ENCODE measurements at regions not wholly inside any gene's neighbourhood (a gene's known extent, or its start where the extent isn't known, plus 50 kb on each side); places are given as distances from the start of the nearest gene placed in this dataset.

GRCh38 chr1:11426617-11427016 lies 52.3 kb upstream of the DISP3 start:
- WGBS, result 81% methylated on average over 4 of the region's 4 CpGs
- Histone ChIP-seq H3K9me3 (ENCODE audit: control insufficient read depth in 4 of 4, low read length in 3 of 4) (no peaks in the 10 kb centered on the region), H3K9ac (ENCODE audit: low read depth in 1 of 2, low read length in 2 of 2) (no peak overlapping the region)

DNA sequence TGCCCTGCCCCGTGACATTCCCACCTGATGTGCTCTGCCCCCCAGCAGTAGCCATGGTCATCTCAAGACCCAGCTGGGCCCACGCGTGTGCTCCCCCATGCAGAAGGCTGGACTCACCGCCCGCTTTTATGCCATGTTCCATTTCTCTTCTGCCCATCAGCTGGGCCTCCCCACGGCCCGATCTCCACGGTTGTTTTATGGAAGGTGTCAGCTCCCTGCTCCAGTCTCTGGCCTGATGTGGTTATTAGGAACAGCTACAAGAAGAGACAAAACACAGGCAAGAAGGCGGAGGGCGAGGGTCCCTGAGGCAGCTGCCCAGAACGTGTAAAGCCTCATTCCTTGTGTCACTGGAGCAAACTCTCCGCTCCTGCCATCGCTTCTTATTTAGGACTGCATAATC lies 50.2 kb upstream of the DISP3 start:
- Histone ChIP-seq H3K36me3 (ENCODE audit: control insufficient read depth in 4 of 4, insufficient read depth in 3 of 4, low read depth in 1 of 4, low read length in 3 of 4) (no peaks in the 10 kb centered on the region), H3K4me1 (ENCODE audit: control insufficient read depth in 4 of 4, insufficient read depth in 4 of 4, low read length in 3 of 4) (no peaks in the 10 kb centered on the region), H3K9me3 (ENCODE audit: control insufficient read depth in 4 of 4, low read length in 3 of 4) (no peaks in the 10 kb centered on the region), H3K27ac (ENCODE audit: low read depth in 1 of 2, low read length in 2 of 2) (no peak overlapping the region), H3K4me3 (ENCODE audit: low read depth in 1 of 3, low read length in 3 of 3) (no peak overlapping the region), H3K9ac (ENCODE audit: low read depth in 1 of 2, low read length in 2 of 2) (no peak overlapping the region), H3K27me3 (ENCODE audit: control insufficient read depth in 4 of 4, insufficient read depth in 4 of 4, low read length in 3 of 4) (peaks cover 0 to 3% (median 0%) of the 10 kb centered on the region in 4 donors)
- WGBS, result 85% methylated on average over 13 of the region's 13 CpGs
- no peak for DNase-seq (ENCODE audit: low spot score)
- TF ChIP-seq MAX (IDR thresholded peaks at IDR 0.05) (no peak), REST (IDR thresholded peaks at IDR 0.05) (no peak), FOXA2 (IDR thresholded peaks at IDR 0.05) (no peak), GABPA (IDR thresholded peaks at IDR 0.05 in 1 of 2, conservative IDR thresholded peaks at IDR 0.05 in 1 of 2) (no peak), YY1 (IDR thresholded peaks at IDR 0.05) (no peak), RAD21 (IDR thresholded peaks at IDR 0.05) (no peak), HNF4G (IDR thresholded peaks at IDR 0.05) (no peak), CTCF (IDR thresholded peaks at IDR 0.05; ENCODE audit: low read depth, low read length, missing input control) (no peak), FOXA1 (IDR thresholded peaks at IDR 0.05) (no peak), TAF1 (conservative IDR thresholded peaks at IDR 0.05) (no peak), EGR1 (IDR thresholded peaks at IDR 0.05; ENCODE audit: low read depth in 2 of 2) (no peak), RXRA (IDR thresholded peaks at IDR 0.05) (no peak), HNF4A (conservative IDR thresholded peaks at IDR 0.05) (no peak), SP1 (IDR thresholded peaks at IDR 0.05) (no peak), NR2F2 (IDR thresholded peaks at IDR 0.05) (no peak), JUND (IDR thresholded peaks at IDR 0.05) (no peak), ATF3 (IDR thresholded peaks at IDR 0.05) (no peak)

More at GRCh38 chr1:11426617-11427016, 52.3 kb upstream of the DISP3 start:
- Histone ChIP-seq H3K27ac (ENCODE audit: low read depth in 1 of 2, low read length in 2 of 2) (no peak overlapping the region), H3K4me1 (ENCODE audit: control insufficient read depth in 4 of 4, insufficient read depth in 4 of 4, low read length in 3 of 4) (no peaks in the 10 kb centered on the region), H3K36me3 (ENCODE audit: control insufficient read depth in 4 of 4, insufficient read depth in 3 of 4, low read depth in 1 of 4, low read length in 3 of 4) (no peaks in the 10 kb centered on the region), H3K27me3 (ENCODE audit: control insufficient read depth in 4 of 4, insufficient read depth in 4 of 4, low read length in 3 of 4) (peaks cover 0 to 3% (median 0%) of the 10 kb centered on the region in 4 donors), H3K4me3 (ENCODE audit: low read depth in 1 of 3, low read length in 3 of 3) (no peak overlapping the region)
- no peak for DNase-seq (ENCODE audit: low spot score)
- no peak for TF ChIP-seq SP1 (IDR thresholded peaks at IDR 0.05)
- TF ChIP-seq GABPA (IDR thresholded peaks at IDR 0.05 in 1 of 2, conservative IDR thresholded peaks at IDR 0.05 in 1 of 2), result no peak
- no peak for TF ChIP-seq MAX (IDR thresholded peaks at IDR 0.05)
- no peak for TF ChIP-seq TAF1 (conservative IDR thresholded peaks at IDR 0.05)
- no peak for TF ChIP-seq YY1 (IDR thresholded peaks at IDR 0.05)
- TF ChIP-seq CTCF (IDR thresholded peaks at IDR 0.05; ENCODE audit: low read depth, low read length, missing input control), result no peak
- no peak for TF ChIP-seq RXRA (IDR thresholded peaks at IDR 0.05)
- no peak for TF ChIP-seq HNF4A (conservative IDR thresholded peaks at IDR 0.05)
- no peak for TF ChIP-seq RAD21 (IDR thresholded peaks at IDR 0.05)
- TF ChIP-seq NR2F2 (IDR thresholded peaks at IDR 0.05), result no peak
- TF ChIP-seq HNF4G (IDR thresholded peaks at IDR 0.05), result no peak
- TF ChIP-seq EGR1 (IDR thresholded peaks at IDR 0.05; ENCODE audit: low read depth in 2 of 2), result no peak
